IMR-90 (cell line): ENCODE measurements at regions not wholly inside any gene's neighbourhood (a gene's known extent, or its start where the extent isn't known, plus 50 kb on each side); places are given as distances from the start of the nearest gene placed in this dataset.

ENCODE experiments used
- ATAC-seq: fragments of 200-7000 bp; cut with Tn5 transposase; 2 replicates; pipeline ENCODE4 v1.9.1; 2020; ENCODE audit warnings: low read depth, mild to moderate bottlenecking, moderate library complexity
- BruUV-seq: library from RNA; stranded (reverse); fragments of 400-500 nt; replicated peaks from 2 replicates; lab custom pipeline; 2021; lab: Mats Ljungman, UMichigan
- CTCF ChIA-PET: fragments of 300-600 bp; formaldehyde crosslinking; extraction: SDS; loops from one replicate; lab custom pipeline; 2021; ENCODE audit warnings: antibody characterized with exemption; lab: Yijun Ruan, JAX
- POLR2A ChIA-PET: fragments of 300-600 bp; sonication (Branson Sonifier 250); formaldehyde crosslinking; loops from one replicate; lab custom pipeline; 2022; ENCODE audit warnings: antibody characterized with exemption; ENCODE audit not compliant: unreplicated experiment; lab: Charles Lee
- DNase-seq: peaks from one replicate; pipeline ENCODE4 v3.0.0; 2013
- H2AFZ ChIP-seq: replicated peaks from 2 replicates; pipeline ENCODE3; 2013; ENCODE audit warnings: low read length, mild to moderate bottlenecking; ENCODE audit not compliant: poor library complexity
- H2AK5ac ChIP-seq: 2 replicates; pipeline ENCODE4 v1.6.1; 2013; ENCODE audit warnings: low read depth, low read length, inconsistent platforms
- H2AK9ac ChIP-seq: replicated peaks from 2 replicates; pipeline ENCODE3; 2013; ENCODE audit warnings: mild to moderate bottlenecking, low read depth, low read length, moderate library complexity; ENCODE audit not compliant: poor library complexity
- H2BK120ac ChIP-seq: 2 replicates; pipeline ENCODE4 v1.6.1; 2013; ENCODE audit warnings: low read depth, low read length, inconsistent platforms
- H2BK15ac ChIP-seq: 3 replicates; pipeline ENCODE4 v1.6.1; 2013; ENCODE audit warnings: low read depth, low read length, inconsistent platforms
- H2BK20ac ChIP-seq: 2 replicates; pipeline ENCODE4 v1.6.1; 2013; ENCODE audit warnings: low read depth, mild to moderate bottlenecking, inconsistent platforms, low read length, moderate library complexity
- H2BK5ac ChIP-seq: 2 replicates; pipeline ENCODE4 v1.6.1; 2013; ENCODE audit warnings: mild to moderate bottlenecking, low read depth, low read length, inconsistent platforms; ENCODE audit not compliant: poor library complexity, severe bottlenecking
- H3K14ac ChIP-seq: replicated peaks from 2 replicates; pipeline ENCODE4 v1.6.1; 2013; ENCODE audit warnings: low read depth, low read length, inconsistent platforms
- H3K18ac ChIP-seq: 2 replicates; pipeline ENCODE4 v1.6.1; 2013; ENCODE audit warnings: low read depth, low read length, control low read depth
- H3K23ac ChIP-seq: 2 replicates; pipeline ENCODE4 v1.6.1; 2013; ENCODE audit warnings: low read depth, low read length, inconsistent platforms
- H3K27ac ChIP-seq: 2 replicates; pipeline ENCODE4 v1.5.1; 2013; ENCODE audit warnings: mild to moderate bottlenecking, control low read depth, low read length; ENCODE audit not compliant: insufficient read depth
- H3K27me3 ChIP-seq: 2 replicates; pipeline ENCODE4 v1.6.1; 2013; ENCODE audit warnings: low read length; ENCODE audit not compliant: control insufficient read depth, insufficient read depth
- H3K36me3 ChIP-seq: 2 replicates; pipeline ENCODE4 v1.6.1; 2013; ENCODE audit warnings: low read length, mixed read lengths; ENCODE audit not compliant: control insufficient read depth, insufficient read depth
- H3K4ac ChIP-seq: 2 replicates; pipeline ENCODE4 v1.6.1; 2013; ENCODE audit warnings: low read depth, low read length, inconsistent platforms
- H3K4me1 ChIP-seq: 2 replicates; pipeline ENCODE4 v1.6.1; 2013; ENCODE audit warnings: low read length, mixed read lengths; ENCODE audit not compliant: control insufficient read depth, insufficient read depth
- H3K4me2 ChIP-seq: 2 replicates; pipeline ENCODE4 v1.6.1; 2013; ENCODE audit warnings: low read depth, mild to moderate bottlenecking, control low read depth, low read length, moderate library complexity
- H3K4me3 ChIP-seq: 2 replicates; pipeline ENCODE4 v1.5.1; 2013; ENCODE audit warnings: low read depth, mild to moderate bottlenecking, control low read depth, low read length, moderate library complexity; ENCODE audit not compliant: insufficient read depth
- H3K56ac ChIP-seq: 2 replicates; pipeline ENCODE4 v1.6.1; 2013; ENCODE audit warnings: low read length, inconsistent platforms; ENCODE audit not compliant: insufficient read depth; ENCODE audit errors: extremely low read depth
- H3K79me1 ChIP-seq, 2 experiments: 2 replicates each; pipeline ENCODE4 v1.6.1; 2013; ENCODE audit warnings: low read length in 2 of 2, inconsistent platforms in 1 of 2, low read depth in 1 of 2
- H3K9ac ChIP-seq: 2 replicates; pipeline ENCODE4 v1.6.1; 2013; ENCODE audit warnings: low read depth, low read length, control low read depth
- H3K9me1 ChIP-seq: 2 replicates; pipeline ENCODE4 v1.6.1; 2013; ENCODE audit warnings: low read length, inconsistent platforms; ENCODE audit not compliant: insufficient read depth
- H3K9me3 ChIP-seq: 2 replicates; pipeline ENCODE4 v1.6.1; 2013; ENCODE audit warnings: low read length; ENCODE audit not compliant: control insufficient read depth, insufficient read depth
- H4K20me1 ChIP-seq: 2 replicates; pipeline ENCODE4 v1.6.1; 2013; ENCODE audit warnings: low read length, inconsistent platforms; ENCODE audit not compliant: insufficient read depth
- H4K5ac ChIP-seq: 2 replicates; pipeline ENCODE4 v1.6.1; 2013; ENCODE audit warnings: mild to moderate bottlenecking, low read depth, low read length, control low read depth
- H4K8ac ChIP-seq, 2 experiments: 2 replicates each; pipeline ENCODE4 v1.6.1; 2013; ENCODE audit warnings: low read depth in 2 of 2, low read length in 2 of 2, control low read depth in 1 of 2, inconsistent platforms in 1 of 2
- H4K91ac ChIP-seq: 2 replicates; pipeline ENCODE4 v1.6.1; 2013; ENCODE audit warnings: low read depth, low read length, inconsistent platforms; ENCODE audit not compliant: insufficient read depth
- CEBPB ChIP-seq: IDR thresholded peaks from 2 replicates; pipeline ENCODE4 v1.6.1; 2012; ENCODE audit warnings: low read depth, low read length, improper control_type of control experiment
- MAFK ChIP-seq: IDR thresholded peaks from 2 replicates; pipeline ENCODE4 v1.6.1; 2012; ENCODE audit warnings: low read depth, low read length, improper control_type of control experiment
- POLR2A ChIP-seq: IDR thresholded peaks from 2 replicates; pipeline ENCODE4 v1.6.1; 2012; ENCODE audit warnings: mild to moderate bottlenecking, low read depth, low read length
- RAD21 ChIP-seq: IDR thresholded peaks from 2 replicates; pipeline ENCODE4 v1.6.1; 2012; ENCODE audit warnings: low read length, improper control_type of control experiment
- SMC3 ChIP-seq: fragments of 150-350 bp; IDR thresholded peaks from 2 replicates; pipeline ENCODE4 v1.6.1; 2016; ENCODE audit warnings: low read depth, mild to moderate bottlenecking, antibody characterized with exemption, low read length, moderate library complexity
- WGBS, 2 experiments: methylation state at CpG; one replicate each; pipeline versions ENCODE4 v1.1.5 to v1.1.7; 2013; ENCODE audit warnings: missing lambda C conversion rate in 2 of 2; ENCODE audit not compliant: insufficient read length in 1 of 2; ENCODE audit errors: extremely low coverage in 2 of 2; 5-methylcytosine and 5-hydroxymethylcytosine counted together
- dilution Hi-C: fragments of 300-500 bp; cut with HindIII; formaldehyde crosslinking; loops from one replicate; pipeline ENCODE4 v1.14.3; 2018; ENCODE audit warnings: low sequenced_read_pairs; ENCODE audit not compliant: unreplicated experiment
- in situ Hi-C: fragments of 300-500 bp; cut with MboI; formaldehyde crosslinking; loops from 3 replicates; pipeline ENCODE4 v1.14.3; 2019; ENCODE audit warnings: low sequenced_read_pairs, inconsistent platforms, mixed read lengths
- intact Hi-C: fragments of 100-400 bp; cut with micrococcal nuclease; formaldehyde crosslinking; loops from 2 replicates; pipeline ENCODE4 v1.10.0; 2022
- TF ChIP-seq, protein P1 (sequence below): conservative IDR thresholded peaks from 2 replicates; pipeline ENCODE4 v1.5.1; 2012; ENCODE audit warnings: mild to moderate bottlenecking, low read depth, low read length, improper control_type of control experiment

DNA sequence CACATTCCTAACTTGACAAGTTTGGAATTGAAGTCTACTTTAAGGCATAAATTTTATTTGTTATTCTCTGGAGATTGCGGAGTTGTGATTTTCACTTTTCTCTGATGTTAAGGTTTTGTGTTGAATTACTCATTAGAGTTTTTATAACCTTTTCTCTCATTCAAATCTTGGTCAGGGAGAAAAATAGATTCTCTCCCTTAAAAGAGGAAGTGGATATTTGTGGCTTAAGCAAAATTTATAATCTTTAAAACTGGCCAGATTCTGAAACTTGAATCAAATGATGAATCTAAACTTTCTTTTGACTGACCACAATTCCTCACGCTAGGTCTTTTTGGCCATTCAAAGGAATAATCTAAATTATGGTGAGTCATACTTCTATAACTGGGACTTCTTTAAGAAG, 361.4 kb downstream of the TEX13C start:
- Histone ChIP-seq H3K27ac (no peak overlapping the region), H2AK5ac (no peak overlapping the region), H3K9ac (no peak overlapping the region), H2BK5ac (no peak overlapping the region), H3K4ac (no peak overlapping the region), H2AK9ac (no peak overlapping the region), H2BK120ac (no peak overlapping the region), H3K4me3 (no peak overlapping the region), H3K18ac (no peak overlapping the region), H3K79me1 (no peaks in the 10 kb centered on the region), H3K23ac (no peak overlapping the region), H3K56ac (no peak overlapping the region), H3K36me3 (no peaks in the 10 kb centered on the region), H2BK20ac (no peak overlapping the region), H4K20me1 (no peaks in the 10 kb centered on the region), H4K5ac (no peak overlapping the region), H3K14ac (no peak overlapping the region), H4K91ac (no peak overlapping the region), H3K27me3 (no peaks in the 10 kb centered on the region), H3K9me1 (no peaks in the 10 kb centered on the region), H3K4me1 (no peaks in the 10 kb centered on the region), H3K4me2 (no peak overlapping the region), H2AFZ (no peak overlapping the region), H2BK15ac (no peak overlapping the region), H4K8ac (no peak overlapping the region), H3K9me3 (peaks cover 6% of the 10 kb centered on the region; the same call in 1 of the 2 replicates)
- in situ Hi-C loops (no loop called here), dilution Hi-C loops (no loop called here), intact Hi-C loops (no loop called here)
- ATAC-seq (no peak), DNase-seq (no peak)
- POLR2A ChIA-PET, result no interaction called here
- CTCF ChIA-PET, result no interaction called here
- no peak for TF ChIP-seq SMC3
- no peak for TF ChIP-seq MAFK
- TF ChIP-seq RAD21, result no peak
- TF ChIP-seq, protein P1, sequence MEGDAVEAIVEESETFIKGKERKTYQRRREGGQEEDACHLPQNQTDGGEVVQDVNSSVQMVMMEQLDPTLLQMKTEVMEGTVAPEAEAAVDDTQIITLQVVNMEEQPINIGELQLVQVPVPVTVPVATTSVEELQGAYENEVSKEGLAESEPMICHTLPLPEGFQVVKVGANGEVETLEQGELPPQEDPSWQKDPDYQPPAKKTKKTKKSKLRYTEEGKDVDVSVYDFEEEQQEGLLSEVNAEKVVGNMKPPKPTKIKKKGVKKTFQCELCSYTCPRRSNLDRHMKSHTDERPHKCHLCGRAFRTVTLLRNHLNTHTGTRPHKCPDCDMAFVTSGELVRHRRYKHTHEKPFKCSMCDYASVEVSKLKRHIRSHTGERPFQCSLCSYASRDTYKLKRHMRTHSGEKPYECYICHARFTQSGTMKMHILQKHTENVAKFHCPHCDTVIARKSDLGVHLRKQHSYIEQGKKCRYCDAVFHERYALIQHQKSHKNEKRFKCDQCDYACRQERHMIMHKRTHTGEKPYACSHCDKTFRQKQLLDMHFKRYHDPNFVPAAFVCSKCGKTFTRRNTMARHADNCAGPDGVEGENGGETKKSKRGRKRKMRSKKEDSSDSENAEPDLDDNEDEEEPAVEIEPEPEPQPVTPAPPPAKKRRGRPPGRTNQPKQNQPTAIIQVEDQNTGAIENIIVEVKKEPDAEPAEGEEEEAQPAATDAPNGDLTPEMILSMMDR, result no peak
- TF ChIP-seq POLR2A, result no peak
- TF ChIP-seq CEBPB, result no peak
- no CpG with 5 or more reads among the region's 2 CpGs for WGBS, 2 experiments
- BruUV-seq, result no TSS peak
